ENCODE measurements at regions not wholly inside any gene's neighbourhood (a gene's known extent, or its start where the extent isn't known, plus 50 kb on each side); places are given as distances from the start of the nearest gene placed in this dataset.

DNA sequence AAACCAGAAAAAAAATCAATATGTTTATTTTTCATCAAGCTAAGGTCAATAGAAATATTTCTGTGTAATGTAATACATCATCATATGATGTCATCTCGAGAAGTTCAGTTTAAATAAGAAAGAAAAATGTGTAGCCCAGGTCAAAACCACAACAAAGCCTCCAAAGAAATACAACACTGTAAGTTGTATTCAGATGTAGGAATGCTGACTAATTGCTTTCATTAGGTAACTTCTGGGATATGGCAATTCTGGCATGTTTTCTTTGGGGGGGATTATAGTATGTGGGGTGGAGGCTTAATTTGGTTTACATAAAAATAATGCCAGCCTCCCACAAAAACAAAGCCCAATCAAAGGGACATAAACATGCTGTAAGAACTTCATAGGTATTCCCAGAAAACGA is 881.8 kb upstream of the CITED2 start:
- no peak overlapping the region for H3K4me2 ChIP-seq (ENCODE audit: low read length)
- no peak overlapping the region for H3K4me3 ChIP-seq (ENCODE audit: low read depth, low read length, poor library complexity, severe bottlenecking)
- H3K27me3 ChIP-seq (ENCODE audit: insufficient read depth, low read length), result no peaks in the 10 kb centered on the region
- H3K9me2 ChIP-seq (ENCODE audit: low read depth, low read length), result no peaks in the 10 kb centered on the region
- no peak for TF ChIP-seq EZH2 (IDR thresholded peaks at IDR 0.05; ENCODE audit: borderline replicate concordance, low read length)
- TF ChIP-seq, protein P1, sequence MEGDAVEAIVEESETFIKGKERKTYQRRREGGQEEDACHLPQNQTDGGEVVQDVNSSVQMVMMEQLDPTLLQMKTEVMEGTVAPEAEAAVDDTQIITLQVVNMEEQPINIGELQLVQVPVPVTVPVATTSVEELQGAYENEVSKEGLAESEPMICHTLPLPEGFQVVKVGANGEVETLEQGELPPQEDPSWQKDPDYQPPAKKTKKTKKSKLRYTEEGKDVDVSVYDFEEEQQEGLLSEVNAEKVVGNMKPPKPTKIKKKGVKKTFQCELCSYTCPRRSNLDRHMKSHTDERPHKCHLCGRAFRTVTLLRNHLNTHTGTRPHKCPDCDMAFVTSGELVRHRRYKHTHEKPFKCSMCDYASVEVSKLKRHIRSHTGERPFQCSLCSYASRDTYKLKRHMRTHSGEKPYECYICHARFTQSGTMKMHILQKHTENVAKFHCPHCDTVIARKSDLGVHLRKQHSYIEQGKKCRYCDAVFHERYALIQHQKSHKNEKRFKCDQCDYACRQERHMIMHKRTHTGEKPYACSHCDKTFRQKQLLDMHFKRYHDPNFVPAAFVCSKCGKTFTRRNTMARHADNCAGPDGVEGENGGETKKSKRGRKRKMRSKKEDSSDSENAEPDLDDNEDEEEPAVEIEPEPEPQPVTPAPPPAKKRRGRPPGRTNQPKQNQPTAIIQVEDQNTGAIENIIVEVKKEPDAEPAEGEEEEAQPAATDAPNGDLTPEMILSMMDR (IDR thresholded peaks at IDR 0.05; ENCODE audit: low read length), result no peak
- no peaks in the 10 kb centered on the region for H3F3A ChIP-seq (ENCODE audit: insufficient read depth, low read length)
- no peaks in the 10 kb centered on the region for H3K9me3 ChIP-seq (ENCODE audit: low read length)
- no peaks in the 10 kb centered on the region for H3K36me3 ChIP-seq (ENCODE audit: insufficient read depth, low read length)
- H3K79me2 ChIP-seq (ENCODE audit: insufficient read depth, low read length), result no peaks in the 10 kb centered on the region
- no peak overlapping the region for H2AFZ ChIP-seq (ENCODE audit: low read length)
- H4K20me1 ChIP-seq (ENCODE audit: insufficient read depth, low read length), result no peaks in the 10 kb centered on the region
- no peaks in the 10 kb centered on the region for H3K4me1 ChIP-seq (ENCODE audit: insufficient read depth, low read length, severe bottlenecking)
- no peak overlapping the region for H3K9ac ChIP-seq (ENCODE audit: low read length)
- H3K27ac ChIP-seq (ENCODE audit: low read depth, low read length, poor library complexity, severe bottlenecking), result no peak overlapping the region

DNA sequence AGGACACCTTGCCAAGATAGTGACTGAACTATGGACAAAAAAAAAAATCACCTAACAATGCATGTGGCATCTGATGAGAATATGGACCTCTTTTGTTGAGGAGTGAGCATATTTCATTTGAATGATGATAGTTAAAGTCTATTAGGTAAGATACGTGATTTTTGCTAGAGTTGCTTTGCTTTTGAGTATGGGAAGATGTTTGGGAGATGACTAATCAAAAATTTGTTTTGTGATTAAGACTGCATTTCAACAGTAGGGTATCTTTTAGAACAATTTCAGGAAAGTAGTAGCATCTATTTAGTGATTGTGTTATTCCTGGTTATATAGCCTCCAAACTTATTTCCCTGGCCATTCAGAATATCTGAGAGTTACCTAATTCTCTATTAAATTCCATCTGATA is 878.6 kb upstream of the CITED2 start:
- Histone ChIP-seq H4K20me1 (ENCODE audit: insufficient read depth, low read length) (no peaks in the 10 kb centered on the region), H3K27me3 (ENCODE audit: insufficient read depth, low read length) (no peaks in the 10 kb centered on the region), H3K36me3 (ENCODE audit: insufficient read depth, low read length) (no peaks in the 10 kb centered on the region), H3K4me2 (ENCODE audit: low read length) (no peak overlapping the region), H3K4me3 (ENCODE audit: low read depth, low read length, poor library complexity, severe bottlenecking) (no peak overlapping the region), H3K4me1 (ENCODE audit: insufficient read depth, low read length, severe bottlenecking) (no peaks in the 10 kb centered on the region), H2AFZ (ENCODE audit: low read length) (no peak overlapping the region), H3F3A (ENCODE audit: insufficient read depth, low read length) (no peaks in the 10 kb centered on the region), H3K9ac (ENCODE audit: low read length) (no peak overlapping the region), H3K79me2 (ENCODE audit: insufficient read depth, low read length) (no peaks in the 10 kb centered on the region), H3K9me2 (ENCODE audit: low read depth, low read length) (no peaks in the 10 kb centered on the region), H3K27ac (ENCODE audit: low read depth, low read length, poor library complexity, severe bottlenecking) (no peak overlapping the region), H3K9me3 (ENCODE audit: low read length) (no peaks in the 10 kb centered on the region)
- TF ChIP-seq EZH2 (IDR thresholded peaks at IDR 0.05; ENCODE audit: borderline replicate concordance, low read length), result no peak
- TF ChIP-seq, protein P1 (IDR thresholded peaks at IDR 0.05; ENCODE audit: low read length), result no peak

DNA sequence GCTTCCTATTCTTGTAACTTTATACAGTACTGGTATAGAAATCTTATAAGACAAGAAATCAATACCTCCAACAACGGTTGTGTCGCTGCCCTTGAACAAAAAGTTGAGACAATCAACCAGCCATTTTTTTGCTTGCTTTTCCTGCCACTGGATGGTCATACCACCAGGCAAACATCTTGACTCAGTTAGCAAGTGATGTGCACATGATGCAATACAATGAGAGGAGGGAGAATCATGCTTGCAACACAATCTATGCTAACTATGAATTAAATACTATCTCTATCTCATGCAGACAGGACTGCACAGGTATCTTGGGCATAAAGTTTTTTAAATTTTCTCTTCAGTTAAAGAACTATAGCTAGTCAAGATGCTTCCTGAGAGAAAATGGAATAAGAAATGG is 877.7 kb upstream of the CITED2 start:
- TF ChIP-seq, protein P1 (IDR thresholded peaks at IDR 0.05; ENCODE audit: low read length), result no peak
- TF ChIP-seq EZH2 (IDR thresholded peaks at IDR 0.05; ENCODE audit: borderline replicate concordance, low read length), result no peak
- no peaks in the 10 kb centered on the region for H3K27me3 ChIP-seq (ENCODE audit: insufficient read depth, low read length)
- H3K9me3 ChIP-seq (ENCODE audit: low read length), result no peaks in the 10 kb centered on the region

More for the DNA sequence above, 877.7 kb upstream of the CITED2 start:
- no peak overlapping the region for H3K9ac ChIP-seq (ENCODE audit: low read length)
- no peaks in the 10 kb centered on the region for H3K79me2 ChIP-seq (ENCODE audit: insufficient read depth, low read length)
- H3K27ac ChIP-seq (ENCODE audit: low read depth, low read length, poor library complexity, severe bottlenecking), result no peak overlapping the region
- no peaks in the 10 kb centered on the region for H3K9me2 ChIP-seq (ENCODE audit: low read depth, low read length)
- no peak overlapping the region for H2AFZ ChIP-seq (ENCODE audit: low read length)
- H3K36me3 ChIP-seq (ENCODE audit: insufficient read depth, low read length), result no peaks in the 10 kb centered on the region
- no peak overlapping the region for H3K4me2 ChIP-seq (ENCODE audit: low read length)
- no peak overlapping the region for H3K4me3 ChIP-seq (ENCODE audit: low read depth, low read length, poor library complexity, severe bottlenecking)
- H3F3A ChIP-seq (ENCODE audit: insufficient read depth, low read length), result no peaks in the 10 kb centered on the region
- H4K20me1 ChIP-seq (ENCODE audit: insufficient read depth, low read length), result no peaks in the 10 kb centered on the region
- H3K4me1 ChIP-seq (ENCODE audit: insufficient read depth, low read length, severe bottlenecking), result no peaks in the 10 kb centered on the region
